DMS 273 (cell line): ENCODE measurements at regions not wholly inside any gene's neighbourhood (a gene's known extent, or its start where the extent isn't known, plus 50 kb on each side); places are given as distances from the start of the nearest gene placed in this dataset.

Experiments used
- DNase-seq: peaks from one replicate; lab custom pipeline; 2025; ENCODE audit not compliant: unreplicated experiment; lab: John Stamatoyannopoulos, UW

DNA sequence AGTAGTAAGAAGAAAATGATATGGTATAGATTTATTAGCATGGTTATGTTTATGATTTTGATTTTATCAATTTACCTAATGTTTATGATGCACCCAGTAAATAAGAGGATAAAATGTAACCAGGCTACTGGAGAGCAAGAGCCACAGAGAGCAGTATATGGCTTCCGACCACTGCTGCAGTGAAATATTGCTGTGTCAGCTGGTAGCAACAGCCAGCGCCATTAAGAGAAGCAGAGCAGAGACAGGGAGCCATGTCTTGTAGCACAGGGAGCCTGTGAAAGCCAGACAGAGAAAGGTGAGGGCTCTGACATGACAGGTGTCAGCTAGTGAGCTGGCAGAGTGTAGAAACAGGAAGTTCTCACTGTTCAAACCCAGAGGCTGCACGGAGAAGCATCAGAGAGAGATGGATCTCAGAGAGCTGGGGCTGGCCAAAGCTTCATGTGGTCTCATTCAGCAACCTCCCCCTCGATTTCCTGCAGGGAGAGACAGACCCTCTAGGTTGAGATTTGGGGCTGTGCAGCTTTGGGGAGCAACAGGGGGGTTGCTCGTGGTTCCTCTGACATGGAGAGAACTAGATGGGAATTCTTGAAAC is 202.1 kb downstream of the MED10 start:
- no peak for DNase-seq

DNA sequence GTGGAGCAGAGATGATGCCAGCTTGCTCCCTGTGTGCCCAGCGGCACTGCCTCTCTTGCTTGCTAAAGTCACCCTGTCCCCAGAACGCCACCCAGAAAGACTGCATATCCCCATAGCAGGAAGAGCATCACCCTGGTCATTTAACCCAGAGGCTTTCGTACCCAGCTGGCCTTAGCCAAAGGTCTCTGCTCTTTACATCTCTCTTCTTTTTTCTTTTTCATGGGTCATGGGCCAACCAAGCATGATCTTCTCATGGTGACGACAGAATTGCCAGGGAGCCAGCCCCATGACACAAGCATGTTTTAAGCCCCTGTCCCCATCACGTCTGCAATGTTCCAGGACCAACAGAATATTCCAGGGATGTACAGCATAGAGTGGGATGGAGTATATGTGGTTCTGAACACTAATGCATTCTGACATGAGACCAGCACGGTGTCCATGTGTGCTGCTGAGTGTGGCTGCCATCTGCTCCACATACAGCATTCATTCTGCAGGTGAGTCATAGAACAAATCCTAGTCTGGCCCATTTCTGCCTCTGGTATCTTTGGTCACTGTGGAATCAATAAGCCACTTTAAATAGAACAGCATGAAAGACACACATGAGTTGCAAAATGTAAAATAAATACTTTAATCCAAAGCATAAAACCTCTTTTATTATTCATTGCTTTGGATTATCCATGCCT is 203.0 kb downstream of the MED10 start:
- no peak for DNase-seq

DNA sequence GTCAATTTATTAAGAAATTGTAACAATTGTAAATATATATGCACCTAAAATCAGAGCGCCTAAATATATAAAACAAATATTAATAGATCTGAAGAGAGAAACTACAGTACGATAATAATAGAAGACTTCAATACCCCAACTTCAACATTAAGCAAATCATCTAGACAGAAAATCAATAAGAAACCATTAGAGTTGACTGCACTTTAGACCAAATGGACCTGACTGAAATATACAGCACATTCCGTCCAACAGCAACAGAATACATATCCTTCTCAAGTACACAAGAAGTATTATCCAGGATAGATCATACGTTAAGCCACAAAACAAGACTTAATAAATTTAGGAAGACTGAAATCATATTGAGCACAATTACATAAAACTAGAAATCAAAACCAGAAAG is 208.7 kb downstream of the MED10 start:
- no peak for DNase-seq

DNA sequence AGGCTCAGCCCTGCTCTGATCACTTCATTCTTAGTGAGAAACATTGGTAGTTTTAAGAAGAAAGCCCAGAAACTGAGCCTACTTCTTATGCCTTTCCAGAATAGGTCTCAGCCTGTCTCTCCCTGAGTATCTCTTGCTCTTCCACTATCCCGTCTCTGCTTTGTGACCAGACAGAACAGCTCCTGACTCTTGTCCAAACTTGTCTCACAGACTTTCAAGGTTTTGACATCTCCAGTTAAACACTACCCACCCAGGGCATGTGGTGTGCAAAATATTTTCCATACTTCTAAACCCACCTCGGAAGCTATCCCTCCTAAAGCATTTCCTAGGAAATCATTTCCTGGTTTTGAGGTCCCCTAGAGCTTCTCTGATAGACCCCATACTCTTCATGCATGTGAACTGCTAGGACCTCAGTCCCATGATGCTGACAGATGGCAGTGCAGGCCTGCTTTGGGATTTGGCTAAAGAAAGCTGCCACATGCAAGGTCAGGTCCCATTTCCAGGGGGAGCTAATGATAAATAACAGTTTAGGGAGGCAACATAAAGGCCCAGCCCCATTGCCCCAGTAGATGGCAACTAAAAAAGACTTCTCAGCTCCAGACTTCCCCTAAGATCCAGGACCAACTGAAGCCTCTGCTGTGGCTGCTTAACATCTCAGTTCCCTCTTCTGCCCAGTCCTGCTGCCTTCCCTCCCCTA is 211.5 kb downstream of the MED10 start:
- no peak for DNase-seq

DNA sequence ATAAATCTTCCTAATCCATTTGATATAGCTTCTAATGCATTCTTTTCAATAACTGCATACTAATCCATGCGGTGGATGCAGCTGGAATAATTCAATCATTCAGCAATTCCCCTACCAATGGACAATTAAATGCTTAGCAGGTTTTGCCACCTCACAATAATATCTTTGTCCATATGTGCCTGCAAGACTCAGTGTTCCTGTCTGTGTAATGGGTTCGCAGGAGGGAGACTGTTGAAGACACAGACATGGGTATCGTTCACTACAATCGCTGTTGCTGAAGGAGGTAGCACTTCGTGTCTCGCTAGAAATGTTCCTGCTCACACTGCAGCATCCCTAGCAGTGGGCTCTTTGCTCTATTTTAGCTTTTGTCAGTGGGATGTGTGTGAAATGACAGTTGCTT is 214.4 kb downstream of the MED10 start:
- no peak for DNase-seq

DNA sequence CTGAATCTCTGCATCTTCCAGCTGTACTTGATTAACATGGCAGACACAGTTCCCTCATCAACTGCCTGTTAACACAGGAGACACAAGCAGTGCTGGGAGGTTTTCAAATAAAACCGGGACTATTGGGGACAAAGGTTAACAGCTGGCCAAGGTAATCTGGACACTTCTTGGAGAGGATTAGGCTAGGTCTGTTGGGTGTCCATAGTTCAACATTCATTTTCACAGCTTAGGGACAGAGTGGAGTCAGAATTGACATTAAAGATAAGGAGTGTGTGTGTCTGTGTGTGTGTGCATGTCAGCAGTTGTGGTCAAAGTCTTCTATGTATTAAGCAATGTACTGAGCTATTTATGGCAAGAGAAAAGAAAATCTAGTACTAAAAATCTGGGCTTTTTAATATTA is 216.2 kb downstream of the MED10 start:
- no peak for DNase-seq

DNA sequence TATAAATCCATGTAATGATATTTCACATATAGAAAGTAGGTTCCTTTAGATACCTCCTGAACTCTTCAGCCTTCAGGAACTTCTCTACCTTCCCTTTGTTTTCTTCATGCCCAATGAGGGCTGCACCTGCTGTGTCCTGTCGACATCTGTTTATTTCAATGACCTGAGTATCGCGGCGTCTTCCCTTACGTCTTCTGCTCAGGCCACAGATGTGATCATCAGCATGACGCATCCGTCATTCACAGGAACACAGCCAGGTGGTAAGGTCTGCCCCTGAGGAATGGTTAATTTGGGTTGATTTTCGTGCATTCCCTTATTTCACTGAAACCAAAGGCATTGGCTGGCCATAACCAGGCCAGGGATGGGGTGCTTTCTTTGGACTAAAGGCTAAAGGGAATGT is 217.1 kb downstream of the MED10 start:
- no peak for DNase-seq

DNA sequence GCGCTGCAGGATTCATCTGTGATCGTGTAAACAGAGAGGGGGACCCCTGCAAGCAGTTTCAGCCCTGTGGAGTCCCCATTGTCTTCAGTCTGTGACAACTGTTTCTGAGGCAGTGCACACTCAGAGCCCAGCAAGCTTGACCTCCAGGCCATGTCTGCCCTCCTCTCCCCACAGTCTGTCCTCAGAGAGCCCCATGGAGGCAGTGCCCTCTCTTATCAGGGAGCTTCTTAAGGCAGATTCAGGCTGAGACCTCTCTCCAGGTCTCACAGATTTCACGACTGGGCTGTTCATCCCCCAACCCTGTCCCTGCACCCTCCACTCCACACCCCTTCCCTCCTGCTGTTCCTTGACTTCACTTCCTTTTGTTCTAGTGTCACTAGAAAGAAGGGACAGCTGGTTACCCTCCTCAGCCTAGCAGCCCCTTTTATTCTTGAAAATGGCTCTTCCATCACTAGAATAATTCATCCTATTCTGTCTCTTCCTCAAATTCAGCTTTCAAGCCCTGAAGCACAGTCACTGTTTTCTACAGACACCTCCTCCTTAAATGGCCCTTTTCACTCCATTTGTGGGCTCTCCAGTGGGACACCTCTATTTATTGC is 218.4 kb downstream of the MED10 start:
- DNase-seq = no peak

DNA sequence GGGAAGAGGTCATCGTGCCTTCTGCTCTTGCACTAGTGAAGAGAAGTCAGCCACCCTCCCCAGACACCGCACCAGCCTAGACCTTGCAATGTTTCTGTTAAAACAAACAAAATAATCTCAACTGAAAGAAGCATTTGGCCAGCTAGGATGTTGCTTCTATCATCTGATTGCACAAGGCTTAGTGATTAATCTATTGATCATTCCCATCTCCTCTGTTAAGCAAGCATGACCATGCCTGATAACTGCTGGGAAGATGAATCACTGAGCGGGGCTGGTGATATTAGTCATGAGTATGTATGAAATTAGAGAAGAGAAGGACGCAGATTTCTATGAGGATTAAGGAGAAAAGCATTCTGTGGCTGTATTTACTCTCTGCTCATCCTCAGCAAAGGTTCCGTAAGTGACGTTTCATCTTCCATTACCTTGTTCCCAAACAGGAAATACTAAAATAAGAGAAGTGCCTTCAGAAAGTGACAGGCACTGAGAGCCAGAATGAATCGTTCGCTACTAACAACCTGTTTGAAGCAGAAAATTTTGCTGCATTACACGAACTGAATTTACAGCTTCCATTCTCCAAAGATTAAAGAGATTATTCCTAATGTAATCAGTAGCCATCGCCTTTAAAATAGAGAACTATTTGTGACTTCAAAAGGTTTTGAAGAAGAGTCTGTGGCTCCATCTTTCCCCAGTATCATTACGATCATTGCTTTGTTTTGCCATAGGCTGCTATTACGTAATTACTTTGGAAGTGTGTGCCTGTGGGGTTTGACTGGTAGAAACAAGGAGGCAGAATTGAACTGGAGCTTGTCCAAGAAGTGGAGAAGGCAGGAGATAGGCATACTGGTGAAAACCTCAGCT is 219.1 kb downstream of the MED10 start:
- no peak for DNase-seq

DNA sequence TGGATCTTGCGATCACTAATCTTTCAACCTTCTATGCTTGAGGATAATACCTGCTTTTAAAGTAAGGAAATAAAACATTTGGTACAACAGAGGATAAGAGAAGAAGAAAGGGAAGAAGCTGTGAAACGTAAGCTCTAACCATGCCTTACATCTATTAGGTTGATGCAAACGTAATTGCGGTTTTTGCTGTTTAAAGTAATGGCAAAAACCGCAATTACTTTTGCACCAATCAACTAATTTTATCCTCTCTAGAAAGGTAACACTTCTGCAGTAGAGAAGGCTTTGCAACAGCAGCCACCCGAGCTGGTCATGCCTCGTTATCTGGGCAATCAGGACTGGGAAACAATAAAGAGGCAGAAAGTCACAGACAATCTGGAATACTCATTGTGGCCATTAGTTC is 224.1 kb downstream of the MED10 start:
- DNase-seq = no peak

DNA sequence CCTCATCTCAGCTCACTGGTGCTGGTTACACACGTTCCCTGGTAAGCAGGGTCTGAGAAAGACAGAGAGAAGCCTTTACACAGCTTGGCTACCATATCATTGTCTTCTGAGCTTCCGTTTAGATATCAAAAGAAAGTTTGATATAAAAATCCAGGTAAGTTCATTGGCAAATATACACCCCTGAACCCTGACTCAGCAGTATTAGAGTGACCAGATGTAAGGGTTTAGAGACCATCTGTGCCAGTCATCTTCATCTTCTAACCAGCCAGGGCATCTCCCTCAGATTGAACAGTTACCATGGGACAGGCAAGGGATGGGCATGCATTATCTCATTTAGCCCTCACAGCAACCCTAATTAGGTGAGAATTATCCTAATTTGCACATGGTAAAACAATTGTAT is 232.1 kb downstream of the MED10 start:
- no peak for DNase-seq

DNA sequence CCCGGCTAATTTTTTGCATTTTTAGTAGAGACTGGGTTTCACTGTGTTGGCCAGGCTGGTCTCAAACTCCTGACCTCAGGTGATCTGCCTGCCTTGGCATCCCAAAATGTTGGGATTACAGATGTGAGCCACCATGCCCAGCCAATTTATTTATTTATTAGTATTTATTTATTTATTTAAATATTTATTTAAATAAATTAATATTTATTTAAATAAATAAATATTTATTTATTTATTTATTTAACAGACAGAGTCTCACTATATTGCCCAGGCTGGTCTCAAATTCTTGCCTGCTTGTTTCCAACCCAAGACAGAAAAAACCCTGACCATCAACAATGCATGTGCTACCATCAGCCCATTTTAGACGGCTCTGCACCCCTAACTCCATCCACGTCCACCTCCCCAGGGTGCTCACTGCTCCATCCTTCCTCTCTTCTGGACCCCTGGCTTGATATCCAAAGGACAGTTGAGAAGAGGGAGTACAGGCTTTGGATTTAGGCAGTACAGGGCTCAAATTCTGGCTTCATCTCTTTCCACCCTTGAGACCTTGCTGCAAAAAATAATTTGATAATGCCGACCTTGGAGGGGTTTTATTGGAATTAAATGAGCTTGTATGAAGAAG is 232.6 kb downstream of the MED10 start:
- no peak for DNase-seq

DNA sequence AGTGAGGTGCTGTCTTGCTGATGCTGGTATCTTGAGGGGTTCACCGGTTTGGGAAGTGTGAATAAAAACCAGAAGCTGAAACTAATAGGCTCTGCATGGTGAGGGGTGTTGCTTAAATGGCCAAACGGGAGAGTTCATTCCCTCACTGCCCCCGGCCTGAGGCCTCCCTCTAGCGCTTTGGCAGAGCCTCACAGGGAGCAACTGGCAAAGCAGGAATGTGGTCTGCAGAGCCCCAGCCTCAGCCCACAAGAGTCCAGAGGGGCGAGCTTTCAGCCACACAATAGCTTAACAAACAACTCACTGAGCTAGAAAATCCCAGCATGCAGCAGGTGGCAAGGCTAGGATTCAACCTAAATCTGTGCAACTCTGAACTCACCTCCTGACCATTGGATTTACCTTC is 234.8 kb downstream of the MED10 start:
- DNase-seq = no peak

DNA sequence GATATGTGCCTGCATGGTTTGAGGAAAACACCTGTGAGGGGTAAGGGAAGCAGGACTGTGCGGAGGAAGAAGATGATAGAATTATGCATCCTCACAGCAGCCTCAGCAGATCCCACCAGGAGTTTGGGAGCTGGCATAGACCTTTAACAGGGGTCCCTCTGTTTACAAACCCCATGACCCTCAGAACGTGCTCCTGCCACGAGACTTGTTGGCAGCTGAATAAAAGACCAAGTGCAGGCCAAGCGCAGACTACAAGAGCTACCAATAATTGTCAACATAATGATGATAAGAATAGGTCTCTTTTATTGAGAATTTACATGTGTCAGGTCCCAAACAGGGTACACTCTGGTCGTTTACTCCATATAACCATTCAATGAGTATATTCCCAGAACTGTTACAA is 236.0 kb downstream of the MED10 start:
- no peak for DNase-seq

DNA sequence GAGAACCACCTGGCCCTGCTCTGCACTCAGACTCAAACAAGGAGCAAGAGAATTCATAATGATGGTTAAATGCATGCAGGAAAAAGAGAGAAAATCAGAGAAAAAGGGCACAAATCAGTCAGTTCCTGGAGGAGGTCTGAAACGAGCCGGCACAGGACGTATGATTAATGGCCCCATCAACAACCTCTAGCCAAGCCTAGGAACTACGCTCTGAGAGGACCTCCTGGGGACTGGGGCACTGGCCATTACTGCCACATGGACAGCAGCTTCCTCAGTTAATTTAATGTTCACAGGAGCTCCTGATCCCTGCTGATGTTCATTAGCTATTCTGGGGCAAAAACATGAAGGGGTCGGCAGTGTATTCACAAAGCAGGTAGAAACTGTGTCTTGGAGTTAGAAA is 238.1 kb downstream of the MED10 start:
- no peak for DNase-seq

DNA sequence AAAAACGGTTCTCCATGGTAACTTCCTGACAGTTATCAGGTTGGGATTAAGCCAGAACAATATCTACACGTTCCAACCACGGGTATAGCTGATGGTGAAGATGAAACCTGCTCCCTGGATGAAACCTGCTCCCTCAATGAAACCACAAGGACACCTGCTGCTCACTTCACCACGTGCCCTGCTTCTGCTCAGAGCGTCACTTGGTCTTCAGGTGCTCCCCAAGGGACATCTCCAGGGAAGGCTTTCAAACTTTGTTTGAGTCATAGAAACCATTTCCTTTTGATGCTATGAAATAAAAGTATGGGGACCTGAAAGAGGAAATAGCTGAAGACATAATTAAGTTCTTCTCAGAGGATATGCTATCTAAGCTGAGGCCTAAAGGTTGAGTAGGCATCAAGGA is 242.4 kb downstream of the MED10 start:
- no peak for DNase-seq

DNA sequence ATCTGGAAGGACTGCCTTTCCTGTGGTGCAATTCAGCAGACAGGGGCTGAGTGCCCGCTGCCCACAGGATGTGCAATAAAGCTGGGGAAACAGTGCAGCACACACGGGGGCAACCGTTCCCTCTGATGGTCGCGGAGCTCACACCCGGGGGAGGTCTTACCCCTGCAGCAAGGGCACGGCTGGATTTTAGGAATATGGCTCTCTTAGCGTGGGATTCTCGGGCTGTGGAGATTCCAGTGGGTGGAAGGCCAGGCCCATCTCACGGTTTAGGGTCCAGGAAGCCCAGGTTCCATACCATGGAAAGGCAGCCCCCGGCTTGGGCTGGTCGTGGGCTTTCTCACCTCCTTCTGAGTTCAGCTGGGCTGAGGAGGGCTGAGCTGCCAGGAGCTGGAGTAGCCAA is 244.1 kb downstream of the MED10 start:
- no peak for DNase-seq

DNA sequence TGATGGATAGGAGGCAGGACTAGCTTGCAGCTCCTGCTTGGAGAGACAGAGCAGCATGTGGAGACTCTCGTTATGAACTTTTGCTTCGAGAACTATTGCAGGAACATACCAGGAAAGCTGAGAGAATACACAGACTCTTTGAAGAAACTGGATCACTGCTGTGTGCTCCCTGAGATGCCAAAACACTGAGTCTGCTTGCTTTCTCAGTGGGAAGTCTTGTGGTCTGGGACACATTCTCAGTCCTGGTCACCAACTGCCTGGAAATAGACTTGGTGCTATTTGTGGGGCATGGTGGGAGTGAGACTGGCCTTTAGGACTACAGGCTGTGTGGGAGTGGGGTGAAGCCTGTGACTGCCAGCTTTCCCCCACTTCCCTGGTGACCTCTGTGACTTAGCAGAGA is 252.6 kb downstream of the MED10 start:
- DNase-seq = no peak

DNA sequence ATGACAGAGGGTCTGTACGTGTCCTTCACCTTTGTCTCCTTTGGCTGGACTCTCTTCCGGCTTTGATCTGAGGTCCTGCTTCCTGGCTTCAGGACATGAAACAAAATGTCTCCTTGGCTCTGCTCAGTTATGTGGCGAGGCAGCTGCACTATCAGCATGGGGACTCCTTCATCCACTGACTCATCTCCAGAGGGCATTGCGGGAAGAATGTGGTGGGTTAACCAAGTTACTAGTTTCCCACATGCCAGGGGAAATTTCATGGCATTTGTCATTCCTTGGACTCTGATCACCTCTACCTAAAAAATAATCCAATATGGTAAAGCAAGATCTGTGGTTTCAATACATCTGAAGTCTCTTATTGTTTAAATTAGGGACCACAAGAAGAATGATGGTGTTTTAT is 259.7 kb downstream of the MED10 start:
- no peak for DNase-seq

DNA sequence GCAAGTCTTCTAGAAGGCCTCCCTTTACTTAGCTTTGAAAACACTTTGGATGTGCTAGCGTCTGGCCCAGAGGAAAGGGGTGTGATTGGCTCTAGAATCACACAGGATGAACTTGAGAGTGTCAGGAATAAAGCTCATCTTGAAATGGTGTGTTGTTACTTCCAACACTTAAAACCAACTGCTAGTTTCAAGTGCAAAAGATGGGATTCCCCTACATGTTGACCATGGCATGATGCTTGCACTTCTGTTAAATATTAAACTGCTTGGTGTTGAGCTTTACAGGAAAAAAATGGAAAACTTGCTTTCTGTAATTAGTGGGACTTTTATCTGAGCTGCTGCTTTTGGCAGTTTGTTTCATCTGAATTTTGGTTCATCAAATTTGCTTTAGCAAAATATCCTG is 261.1 kb downstream of the MED10 start:
- no peak for DNase-seq

DNA sequence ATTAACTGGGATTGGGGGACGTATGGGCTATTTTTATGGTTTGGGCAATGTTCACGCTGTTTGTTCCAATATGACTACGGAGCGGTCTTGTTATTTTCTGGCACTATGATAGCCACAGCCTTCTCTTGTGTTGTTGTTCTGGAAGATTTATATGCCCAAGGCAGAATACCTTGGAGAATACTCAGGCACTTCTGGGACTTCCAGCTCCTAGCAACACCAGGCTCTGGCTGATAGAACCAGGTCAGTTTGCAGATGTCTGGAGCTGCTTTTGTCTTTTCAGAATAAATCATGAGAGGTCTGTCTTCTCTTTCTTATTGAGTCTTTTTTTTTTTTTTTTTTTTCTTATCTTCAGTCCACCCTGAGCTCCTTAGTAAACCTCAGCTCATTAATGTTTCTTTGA is 262.5 kb downstream of the MED10 start:
- no peak for DNase-seq
